ENCODE measurements at regions not wholly inside any gene's neighbourhood (a gene's known extent, or its start where the extent isn't known, plus 50 kb on each side); places are given as distances from the start of the nearest gene placed in this dataset.

GRCh38 chr5:6837519-6838110 is 124.4 kb downstream of the TENT4A start:
- TF ChIP-seq POLR2AphosphoS5 (IDR thresholded peaks at IDR 0.05; ENCODE audit: low read depth, low read length) (no peak), TAF1 (IDR thresholded peaks at IDR 0.05; ENCODE audit: borderline replicate concordance, insufficient read depth, low read length) (no peak)

- TF ChIP-seq POLR2AphosphoS5 (IDR thresholded peaks at IDR 0.05; ENCODE audit: low read depth, low read length) (no peak), TAF1 (IDR thresholded peaks at IDR 0.05; ENCODE audit: borderline replicate concordance, insufficient read depth, low read length) (no peak), REST (IDR thresholded peaks at IDR 0.05; ENCODE audit: insufficient read depth in 1 of 2, low read depth in 2 of 2, low read length in 2 of 2) (no peak), FOXP2 (optimal IDR thresholded peaks at IDR 0.05; ENCODE audit: borderline replicate concordance, extremely low read depth, extremely low read length, insufficient read depth) (no peak), SIN3A (IDR thresholded peaks at IDR 0.05; ENCODE audit: borderline replicate concordance, insufficient read depth, low read length) (no peak)
Measured at GRCh38 chr5:6838736-6839135, 125.5 kb downstream of the TENT4A start.

GRCh38 chr5:6840136-6840793 is 127.0 kb downstream of the TENT4A start:
- TF ChIP-seq FOXP2 (optimal IDR thresholded peaks at IDR 0.05; ENCODE audit: borderline replicate concordance, extremely low read depth, extremely low read length, insufficient read depth) (no peak), SIN3A (IDR thresholded peaks at IDR 0.05; ENCODE audit: borderline replicate concordance, insufficient read depth, low read length) (no peak), REST (IDR thresholded peaks at IDR 0.05; ENCODE audit: insufficient read depth in 1 of 2, low read depth in 2 of 2, low read length in 2 of 2) (no peak), TAF1 (IDR thresholded peaks at IDR 0.05; ENCODE audit: borderline replicate concordance, insufficient read depth, low read length) (no peak), POLR2AphosphoS5 (IDR thresholded peaks at IDR 0.05; ENCODE audit: low read depth, low read length) (no peak)

- TF ChIP-seq SIN3A (IDR thresholded peaks at IDR 0.05; ENCODE audit: borderline replicate concordance, insufficient read depth, low read length) (no peak), POLR2AphosphoS5 (IDR thresholded peaks at IDR 0.05; ENCODE audit: low read depth, low read length) (no peak), FOXP2 (optimal IDR thresholded peaks at IDR 0.05; ENCODE audit: borderline replicate concordance, extremely low read depth, extremely low read length, insufficient read depth) (no peak), TAF1 (IDR thresholded peaks at IDR 0.05; ENCODE audit: borderline replicate concordance, insufficient read depth, low read length) (no peak), REST (IDR thresholded peaks at IDR 0.05; ENCODE audit: insufficient read depth in 1 of 2, low read depth in 2 of 2, low read length in 2 of 2) (no peak)
Measured at GRCh38 chr5:6843335-6843734, 130.1 kb downstream of the TENT4A start.

- TF ChIP-seq TAF1 (IDR thresholded peaks at IDR 0.05; ENCODE audit: borderline replicate concordance, insufficient read depth, low read length): no peak
- TF ChIP-seq SIN3A (IDR thresholded peaks at IDR 0.05; ENCODE audit: borderline replicate concordance, insufficient read depth, low read length): no peak
- no peak for TF ChIP-seq REST (IDR thresholded peaks at IDR 0.05; ENCODE audit: insufficient read depth in 1 of 2, low read depth in 2 of 2, low read length in 2 of 2)
- TF ChIP-seq FOXP2 (optimal IDR thresholded peaks at IDR 0.05; ENCODE audit: borderline replicate concordance, extremely low read depth, extremely low read length, insufficient read depth): no peak
- TF ChIP-seq POLR2AphosphoS5 (IDR thresholded peaks at IDR 0.05; ENCODE audit: low read depth, low read length): no peak
Measured at GRCh38 chr5:6843821-6844220, 130.6 kb downstream of the TENT4A start.
